ENCODE measurements at regions not wholly inside any gene's neighbourhood (a gene's known extent, or its start where the extent isn't known, plus 50 kb on each side); places are given as distances from the start of the nearest gene placed in this dataset.

DNA sequence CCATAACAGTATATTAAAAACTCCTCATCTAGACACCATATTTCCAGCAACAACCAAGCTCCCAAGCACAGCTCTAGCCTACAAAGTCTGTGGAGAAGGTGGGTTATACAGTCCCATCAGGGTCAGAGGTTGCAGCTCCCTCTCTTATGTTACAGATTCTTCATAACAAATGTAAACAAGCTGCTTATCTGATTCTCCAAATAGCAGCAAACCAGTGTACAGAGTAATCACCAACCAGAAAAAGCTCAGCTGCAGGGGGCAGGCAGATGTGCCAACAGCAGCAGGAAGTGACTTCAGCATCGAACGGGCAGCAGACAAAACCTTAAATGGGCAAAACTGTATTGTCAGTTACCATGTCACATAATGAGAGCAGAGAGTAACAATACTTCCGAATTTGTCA is 52.9 kb upstream of the NABP1 start:
- in situ Hi-C loops (cut with MboI; ENCODE audit: low pct_unique_long_range_greater_than_20kb, low sequenced_read_pairs) = no loop called here
- DNase-seq = peak; percentile 83

DNA sequence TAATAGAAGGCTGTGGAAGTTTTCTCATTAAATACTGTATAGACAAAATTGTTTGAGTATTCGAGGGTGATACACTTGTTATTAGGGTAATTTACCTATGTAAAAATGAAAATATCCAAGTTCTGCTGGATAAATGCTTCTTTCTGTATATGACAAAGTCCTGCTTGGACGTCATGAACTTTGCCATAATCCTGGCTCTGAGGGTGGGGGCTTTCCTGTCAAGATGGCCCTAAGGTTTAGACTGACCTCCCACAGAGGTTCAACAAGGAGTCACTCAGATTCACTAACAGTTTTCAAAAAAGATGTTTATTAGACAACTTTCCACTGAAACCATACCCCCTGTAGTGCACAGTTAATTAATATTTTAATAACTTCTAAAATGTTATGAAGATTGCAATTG is 52.5 kb upstream of the NABP1 start:
- DNase-seq = no peak
- in situ Hi-C loops (cut with MboI; ENCODE audit: low pct_unique_long_range_greater_than_20kb, low sequenced_read_pairs) = no loop called here

GRCh38 chr2:191626497-191627151 is 51.3 kb upstream of the NABP1 start:
- in situ Hi-C loops (cut with MboI; ENCODE audit: low pct_unique_long_range_greater_than_20kb, low sequenced_read_pairs) = no loop called here
- DNase-seq = no peak

- in situ Hi-C loops (cut with MboI; ENCODE audit: low pct_unique_long_range_greater_than_20kb, low sequenced_read_pairs) = no loop called here
- DNase-seq = no peak
These were observed 50.4 kb upstream of the NABP1 start for GRCh38 chr2:191627518-191627917.
